HG03159 (cell line): ENCODE measurements at regions not wholly inside any gene's neighbourhood (a gene's known extent, or its start where the extent isn't known, plus 50 kb on each side); places are given as distances from the start of the nearest gene placed in this dataset.
A peak's percentile ranks its signal among the peaks of the same experiment; 100 is the strongest.

Experiments
- ATAC-seq: cut with Tn5 transposase; IDR thresholded peaks from one replicate; pipeline ENCODE4 v1.9.1; 2021; ENCODE audit warnings: mild to moderate bottlenecking, moderate library complexity; ENCODE audit not compliant: unreplicated experiment

- no peak for ATAC-seq
These were observed 71.8 kb downstream of the C4orf33 start for GRCh38 chr4:129167640-129168260.

GRCh38 chr4:129172181-129172580 lies 76.2 kb downstream of the C4orf33 start:
- no peak for ATAC-seq

DNA sequence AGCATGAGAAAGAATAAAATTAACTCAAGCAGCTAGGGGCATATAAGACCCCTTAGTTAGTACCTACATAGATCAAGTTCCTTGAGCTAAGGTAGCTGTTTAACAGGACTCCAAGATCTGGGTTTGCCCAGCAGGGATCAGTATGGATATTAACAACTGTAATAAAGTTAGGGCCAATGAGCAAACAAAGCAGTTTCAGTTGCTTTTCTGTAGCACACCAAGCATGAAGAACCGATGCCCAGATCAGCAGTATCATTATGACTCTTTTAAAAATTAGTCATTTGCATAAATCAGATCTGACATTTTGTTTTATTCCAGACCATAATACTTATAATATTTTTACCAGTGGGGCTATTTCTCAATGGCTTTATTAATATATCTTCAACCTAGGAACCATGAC lies 80.9 kb downstream of the C4orf33 start:
- ATAC-seq = peak; percentile 84

DNA sequence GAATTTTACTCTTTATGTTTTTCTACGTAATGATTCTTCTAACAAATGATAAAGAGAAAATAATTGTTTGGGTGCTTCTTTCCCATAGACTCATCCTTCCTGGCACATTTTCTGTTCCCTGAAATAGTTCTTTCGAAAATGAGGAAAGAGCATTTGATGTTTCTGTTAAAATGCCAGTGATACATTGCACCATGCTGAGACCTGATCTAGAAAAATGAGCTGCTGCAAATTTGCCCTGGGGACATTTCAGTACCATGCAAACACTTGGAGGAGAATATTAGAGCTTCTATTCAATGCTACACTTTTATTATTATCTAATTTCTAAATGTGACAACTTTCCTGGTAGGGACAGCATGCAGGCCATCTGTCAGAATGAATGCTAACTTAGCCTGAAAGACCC lies 83.3 kb downstream of the C4orf33 start:
- no peak for ATAC-seq

- no peak for ATAC-seq
These were observed 93.7 kb downstream of the C4orf33 start for GRCh38 chr4:129189630-129190029.

- ATAC-seq = no peak
These were observed 97.6 kb downstream of the C4orf33 start for GRCh38 chr4:129193357-129194100.

- ATAC-seq = no peak
These were observed 112.5 kb downstream of the C4orf33 start for GRCh38 chr4:129208481-129208880.

DNA sequence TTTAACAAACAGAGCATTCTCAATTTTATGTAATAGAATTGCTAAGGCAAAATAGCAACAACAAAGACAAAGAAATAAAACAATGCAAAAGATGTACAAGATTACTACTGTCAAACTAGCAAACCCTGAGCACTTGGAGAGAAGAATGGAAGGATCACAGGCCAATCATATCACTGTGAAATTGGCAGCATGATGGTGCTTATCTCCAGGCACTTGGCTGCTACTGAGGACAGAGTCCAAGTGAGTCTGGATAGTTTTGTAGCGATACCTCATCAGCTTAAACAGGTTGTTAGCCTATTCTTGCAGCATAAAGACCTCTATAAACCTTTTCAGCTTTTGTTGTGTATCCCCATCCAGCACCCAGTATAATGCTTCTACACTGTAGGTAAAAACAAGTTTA lies 117.7 kb downstream of the C4orf33 start:
- ATAC-seq = no peak

GRCh38 chr4:129218360-129218759 lies 122.4 kb downstream of the C4orf33 start:
- ATAC-seq = no peak

- ATAC-seq = no peak
These were observed 122.9 kb downstream of the C4orf33 start for GRCh38 chr4:129218897-129219296.

DNA sequence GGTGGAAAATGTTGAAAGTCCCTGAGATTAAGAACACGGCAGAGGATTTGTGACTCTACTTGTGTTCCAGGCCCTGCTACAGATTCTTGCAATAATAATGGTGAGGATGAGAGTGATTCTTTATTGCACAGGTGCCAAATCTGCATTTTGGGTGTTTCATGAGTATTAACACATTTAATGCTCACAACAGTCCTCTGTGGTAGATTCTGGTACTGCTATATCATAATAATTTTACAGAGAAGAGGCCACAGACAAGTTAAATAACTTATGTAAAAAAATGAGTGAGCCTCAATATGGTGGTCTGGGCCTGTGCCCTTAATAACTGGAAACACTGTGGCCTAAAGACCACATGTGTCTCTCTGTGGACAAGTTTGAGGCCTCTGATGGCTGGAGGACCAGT lies 124.3 kb downstream of the C4orf33 start:
- ATAC-seq = no peak

DNA sequence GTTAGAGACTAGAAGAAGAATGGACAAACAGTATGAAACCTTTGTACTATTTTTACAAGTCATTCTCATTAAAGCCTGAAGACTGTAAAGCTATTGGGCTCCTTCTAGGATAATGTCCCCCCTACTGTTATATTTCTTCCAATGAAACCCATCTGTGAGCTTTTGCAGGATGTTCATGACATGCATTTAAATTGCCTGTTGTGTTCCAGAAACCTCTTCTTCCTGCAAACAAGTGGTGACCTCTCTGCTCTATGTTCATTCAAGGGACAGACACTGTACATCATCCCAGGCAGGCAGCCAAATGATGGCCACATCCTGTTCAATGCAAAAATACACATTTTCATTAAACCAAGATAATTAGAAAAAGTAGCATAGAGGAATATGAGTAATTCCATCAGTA lies 128.0 kb downstream of the C4orf33 start:
- ATAC-seq = no peak

DNA sequence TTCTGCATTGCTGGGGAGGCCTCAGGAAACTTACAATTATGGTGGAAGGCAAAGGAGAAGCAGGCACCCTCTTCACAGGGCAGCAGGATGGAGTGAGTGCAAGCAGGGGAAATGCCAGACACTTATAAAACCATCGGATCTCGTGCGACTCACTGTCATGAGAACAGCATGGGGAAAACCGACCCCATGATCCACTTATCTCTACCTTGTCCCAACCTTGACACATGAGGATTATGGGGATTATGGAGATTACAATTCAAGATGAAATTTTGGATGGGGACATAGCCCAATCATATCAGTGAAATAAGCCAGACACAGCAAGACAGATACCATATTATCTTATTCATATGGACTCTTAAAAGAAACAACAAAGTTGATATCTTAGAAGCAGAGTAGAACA lies 134.9 kb downstream of the C4orf33 start:
- ATAC-seq = no peak

- ATAC-seq = no peak
These were observed 136.1 kb downstream of the C4orf33 start for GRCh38 chr4:129231945-129232588.

DNA sequence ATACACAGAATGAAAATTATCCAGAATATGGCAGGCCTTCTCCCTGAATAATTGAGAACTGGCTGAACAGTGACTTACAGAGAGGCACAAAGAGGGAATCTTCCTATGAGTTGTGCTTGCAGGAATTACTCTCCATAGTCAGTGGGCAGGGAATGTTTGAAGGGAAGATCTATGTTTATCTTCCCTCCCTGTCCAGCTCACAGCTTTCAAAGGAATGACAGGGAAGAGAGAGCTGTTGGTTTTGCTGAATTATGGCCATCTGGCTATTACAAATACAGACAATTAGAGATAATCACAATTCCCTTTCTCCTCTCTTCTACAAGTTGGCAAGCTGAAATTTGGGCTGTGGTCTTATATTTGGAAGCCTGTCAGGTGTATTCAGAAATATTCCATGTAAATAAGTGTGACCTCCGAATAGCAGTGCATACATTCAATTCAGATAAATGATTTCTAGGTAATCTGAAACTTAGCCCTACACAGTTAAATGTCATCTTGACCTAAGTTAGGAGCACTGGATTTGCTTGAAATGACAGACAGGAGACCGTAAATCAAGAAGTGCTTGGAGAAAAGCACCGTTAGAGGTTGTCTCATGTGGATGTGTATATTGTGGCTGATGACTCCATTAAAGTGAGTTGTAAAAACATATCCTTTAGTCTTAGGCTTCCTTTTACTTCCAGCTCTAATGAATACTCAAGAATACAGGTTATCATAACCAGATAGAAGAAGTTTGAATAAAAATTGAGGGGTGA lies 136.8 kb downstream of the C4orf33 start:
- ATAC-seq = no peak

DNA sequence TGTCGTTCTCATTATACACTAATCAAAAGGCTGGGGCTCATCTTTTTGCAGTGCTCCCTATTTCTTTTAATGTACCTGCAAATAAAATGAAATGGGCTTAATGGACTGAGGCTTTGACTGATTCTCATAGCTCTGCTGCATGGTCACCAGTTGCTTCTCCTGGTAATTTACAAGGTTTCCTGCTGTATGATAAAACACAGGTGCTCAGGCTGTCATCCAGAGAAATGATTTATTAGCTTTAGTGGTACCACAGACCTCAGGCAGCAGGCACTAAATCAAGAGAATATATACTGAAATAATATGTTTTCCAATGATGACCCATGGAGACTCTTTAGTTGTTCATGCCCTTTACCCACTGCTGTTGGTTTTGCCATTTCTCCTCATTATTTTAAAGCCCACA lies 137.7 kb downstream of the C4orf33 start:
- ATAC-seq = no peak

- ATAC-seq = no peak
These were observed 140.4 kb downstream of the C4orf33 start for GRCh38 chr4:129236351-129236750.

DNA sequence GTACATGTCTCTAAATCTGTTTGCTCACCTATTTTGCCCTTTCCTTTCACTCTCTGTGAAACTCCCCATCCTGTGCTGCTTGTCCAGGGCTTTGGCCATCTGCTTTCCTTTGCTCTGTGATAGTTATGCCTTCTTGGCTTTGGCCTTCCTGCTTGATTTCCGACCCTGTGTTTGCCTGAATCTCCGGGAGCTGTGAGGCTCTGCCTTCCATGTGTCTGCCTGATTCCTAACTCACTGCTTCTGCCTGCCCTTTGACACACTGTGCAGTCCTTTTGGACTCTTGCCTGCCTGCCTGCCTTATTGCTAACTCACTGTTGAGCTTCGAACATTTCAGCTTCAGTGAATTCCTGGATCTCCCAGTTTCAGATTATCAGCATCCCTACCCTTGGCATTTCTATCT lies 143.1 kb downstream of the C4orf33 start:
- ATAC-seq = no peak

GRCh38 chr4:129240816-129241215 lies 144.9 kb downstream of the C4orf33 start:
- no peak for ATAC-seq

DNA sequence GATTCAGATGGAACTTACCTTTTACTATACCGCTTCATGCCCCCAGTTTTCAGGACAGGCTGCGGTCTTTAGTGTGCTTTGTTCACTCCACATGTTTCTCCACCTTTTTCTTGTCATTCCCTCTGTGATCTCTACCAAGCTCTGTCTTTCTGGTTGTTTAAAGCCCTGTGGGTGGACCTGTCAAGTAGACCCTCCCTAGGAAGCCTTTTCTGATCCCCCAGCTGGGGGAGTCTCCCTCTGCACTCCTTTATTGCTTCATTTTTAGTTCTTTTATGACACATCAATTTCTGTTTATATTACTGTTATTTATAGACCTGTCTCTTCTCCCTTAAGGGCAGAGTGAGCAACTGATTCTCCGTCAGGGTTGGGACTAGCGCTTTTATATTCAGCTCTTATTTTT lies 150.2 kb downstream of the C4orf33 start:
- ATAC-seq = no peak

DNA sequence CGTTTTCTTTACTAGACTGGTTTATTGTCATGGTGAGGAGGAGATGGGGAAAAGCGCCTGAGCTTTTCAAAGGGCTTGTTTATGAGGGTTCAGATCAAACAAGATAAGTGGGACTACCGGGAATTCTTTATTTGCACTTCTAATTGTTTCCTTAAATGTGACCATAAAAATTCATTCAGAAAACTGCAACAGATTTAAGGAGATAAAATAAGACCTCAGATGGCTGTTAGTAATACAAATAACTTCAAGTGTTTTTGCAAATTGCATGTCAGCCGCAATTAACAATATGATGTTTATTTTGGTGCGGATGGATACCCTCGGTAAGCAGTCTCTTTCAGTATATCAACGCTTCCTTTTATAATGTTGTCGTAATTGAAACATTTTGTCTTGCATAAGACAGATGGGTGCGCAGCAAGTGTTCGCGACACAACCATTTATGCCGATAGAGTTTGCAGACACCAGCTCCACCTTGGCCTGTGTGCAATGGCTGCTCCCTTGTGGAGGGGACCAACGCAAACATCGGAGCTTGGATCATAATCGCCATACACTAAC lies 151.0 kb downstream of the C4orf33 start:
- ATAC-seq = no peak
